ENCODE measurements at regions not wholly inside any gene's neighbourhood (a gene's known extent, or its start where the extent isn't known, plus 50 kb on each side); places are given as distances from the start of the nearest gene placed in this dataset.

- Histone ChIP-seq H3K9me2 (replicated peaks; ENCODE audit: insufficient read depth) (no peaks in the 10 kb centered on the region), H3K4me1 (ENCODE audit: insufficient read depth) (no peaks in the 10 kb centered on the region), H3K27ac (no peak overlapping the region), H3K36me3 (replicated peaks; ENCODE audit: insufficient read depth, low read depth) (no peaks in the 10 kb centered on the region), H2AFZ (no peak overlapping the region), H3K4me2 (no peak overlapping the region), H3K79me2 (no peaks in the 10 kb centered on the region), H4K20me1 (ENCODE audit: insufficient read depth, poor library complexity, severe bottlenecking) (no peaks in the 10 kb centered on the region), H3K9me3 (ENCODE audit: low read depth) (no peaks in the 10 kb centered on the region), H3K27me3 (no peaks in the 10 kb centered on the region), H3K4me3 (no peak overlapping the region)
- TF ChIP-seq EZH2phosphoT487 (IDR thresholded peaks at IDR 0.05; ENCODE audit: low read depth, severe bottlenecking, unreplicated experiment) (no peak), EZH2 (IDR thresholded peaks at IDR 0.05; ENCODE audit: borderline replicate concordance) (no peak)
- TF ChIP-seq, protein P1, sequence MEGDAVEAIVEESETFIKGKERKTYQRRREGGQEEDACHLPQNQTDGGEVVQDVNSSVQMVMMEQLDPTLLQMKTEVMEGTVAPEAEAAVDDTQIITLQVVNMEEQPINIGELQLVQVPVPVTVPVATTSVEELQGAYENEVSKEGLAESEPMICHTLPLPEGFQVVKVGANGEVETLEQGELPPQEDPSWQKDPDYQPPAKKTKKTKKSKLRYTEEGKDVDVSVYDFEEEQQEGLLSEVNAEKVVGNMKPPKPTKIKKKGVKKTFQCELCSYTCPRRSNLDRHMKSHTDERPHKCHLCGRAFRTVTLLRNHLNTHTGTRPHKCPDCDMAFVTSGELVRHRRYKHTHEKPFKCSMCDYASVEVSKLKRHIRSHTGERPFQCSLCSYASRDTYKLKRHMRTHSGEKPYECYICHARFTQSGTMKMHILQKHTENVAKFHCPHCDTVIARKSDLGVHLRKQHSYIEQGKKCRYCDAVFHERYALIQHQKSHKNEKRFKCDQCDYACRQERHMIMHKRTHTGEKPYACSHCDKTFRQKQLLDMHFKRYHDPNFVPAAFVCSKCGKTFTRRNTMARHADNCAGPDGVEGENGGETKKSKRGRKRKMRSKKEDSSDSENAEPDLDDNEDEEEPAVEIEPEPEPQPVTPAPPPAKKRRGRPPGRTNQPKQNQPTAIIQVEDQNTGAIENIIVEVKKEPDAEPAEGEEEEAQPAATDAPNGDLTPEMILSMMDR (IDR thresholded peaks at IDR 0.05; ENCODE audit: poor library complexity) = no peak
- WGBS (ENCODE audit: low lambda C conversion rate, missing lambda C conversion rate) = 55% methylated on average over 3 of the region's 3 CpGs
- DNase-seq (ENCODE audit: low spot score) = no peak
Observed at GRCh38 chrX:155757046-155757759, 123.9 kb upstream of the VAMP7 start.

GRCh38 chrX:155755706-155756337 lies 125.3 kb upstream of the VAMP7 start:
- H4K20me1 ChIP-seq (ENCODE audit: insufficient read depth, poor library complexity, severe bottlenecking) = no peaks in the 10 kb centered on the region
- H2AFZ ChIP-seq = no peak overlapping the region
- TF ChIP-seq EZH2 (IDR thresholded peaks at IDR 0.05; ENCODE audit: borderline replicate concordance) (no peak), EZH2phosphoT487 (IDR thresholded peaks at IDR 0.05; ENCODE audit: low read depth, severe bottlenecking, unreplicated experiment) (no peak)
- TF ChIP-seq, protein P1 (IDR thresholded peaks at IDR 0.05; ENCODE audit: poor library complexity) = no peak
- H3K9me2 ChIP-seq (replicated peaks; ENCODE audit: insufficient read depth) = no peaks in the 10 kb centered on the region
- no peaks in the 10 kb centered on the region for H3K79me2 ChIP-seq
- H3K4me1 ChIP-seq (ENCODE audit: insufficient read depth) = no peaks in the 10 kb centered on the region
- DNase-seq (ENCODE audit: low spot score) = no peak
- no peak overlapping the region for H3K4me2 ChIP-seq
- H3K9me3 ChIP-seq (ENCODE audit: low read depth) = no peaks in the 10 kb centered on the region
- H3K4me3 ChIP-seq = no peak overlapping the region
- no peaks in the 10 kb centered on the region for H3K36me3 ChIP-seq (replicated peaks; ENCODE audit: insufficient read depth, low read depth)
- no peaks in the 10 kb centered on the region for H3K27me3 ChIP-seq
- no peak overlapping the region for H3K27ac ChIP-seq

DNA sequence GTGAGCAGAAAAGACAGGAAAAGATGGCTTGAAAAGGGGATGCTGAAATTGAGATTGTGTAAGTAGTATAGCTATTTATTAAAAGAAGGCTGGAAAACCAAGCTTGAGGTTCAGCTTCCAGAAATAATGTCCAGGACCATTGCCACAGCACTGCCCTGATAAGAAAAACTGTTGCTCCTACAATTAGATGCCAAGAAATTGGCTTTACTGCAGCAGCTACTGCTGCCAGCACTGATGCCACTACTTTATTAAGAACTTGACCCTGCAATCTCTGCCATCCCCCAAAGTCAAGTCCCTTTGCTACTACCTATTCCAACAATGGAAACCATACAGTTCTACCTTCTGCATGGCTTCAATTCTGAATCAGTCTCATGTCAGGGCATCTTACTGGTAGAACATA lies 130.0 kb upstream of the VAMP7 start:
- Histone ChIP-seq H2AFZ (no peak overlapping the region), H3K27ac (no peak overlapping the region), H3K36me3 (replicated peaks; ENCODE audit: insufficient read depth, low read depth) (no peaks in the 10 kb centered on the region), H3K9me2 (replicated peaks; ENCODE audit: insufficient read depth) (no peaks in the 10 kb centered on the region), H3K79me2 (no peaks in the 10 kb centered on the region), H3K4me1 (ENCODE audit: insufficient read depth) (no peaks in the 10 kb centered on the region), H4K20me1 (ENCODE audit: insufficient read depth, poor library complexity, severe bottlenecking) (no peaks in the 10 kb centered on the region), H3K4me3 (no peak overlapping the region), H3K9me3 (ENCODE audit: low read depth) (no peaks in the 10 kb centered on the region), H3K4me2 (no peak overlapping the region), H3K27me3 (no peaks in the 10 kb centered on the region)
- DNase-seq (ENCODE audit: low spot score) = no peak
- TF ChIP-seq EZH2 (IDR thresholded peaks at IDR 0.05; ENCODE audit: borderline replicate concordance) (no peak), EZH2phosphoT487 (IDR thresholded peaks at IDR 0.05; ENCODE audit: low read depth, severe bottlenecking, unreplicated experiment) (no peak)
- TF ChIP-seq, protein P1 (IDR thresholded peaks at IDR 0.05; ENCODE audit: poor library complexity) = no peak

Measured in hepatocyte (in vitro differentiated cells).